ENCODE measurements at regions not wholly inside any gene's neighbourhood (a gene's known extent, or its start where the extent isn't known, plus 50 kb on each side); places are given as distances from the start of the nearest gene placed in this dataset.

DNA sequence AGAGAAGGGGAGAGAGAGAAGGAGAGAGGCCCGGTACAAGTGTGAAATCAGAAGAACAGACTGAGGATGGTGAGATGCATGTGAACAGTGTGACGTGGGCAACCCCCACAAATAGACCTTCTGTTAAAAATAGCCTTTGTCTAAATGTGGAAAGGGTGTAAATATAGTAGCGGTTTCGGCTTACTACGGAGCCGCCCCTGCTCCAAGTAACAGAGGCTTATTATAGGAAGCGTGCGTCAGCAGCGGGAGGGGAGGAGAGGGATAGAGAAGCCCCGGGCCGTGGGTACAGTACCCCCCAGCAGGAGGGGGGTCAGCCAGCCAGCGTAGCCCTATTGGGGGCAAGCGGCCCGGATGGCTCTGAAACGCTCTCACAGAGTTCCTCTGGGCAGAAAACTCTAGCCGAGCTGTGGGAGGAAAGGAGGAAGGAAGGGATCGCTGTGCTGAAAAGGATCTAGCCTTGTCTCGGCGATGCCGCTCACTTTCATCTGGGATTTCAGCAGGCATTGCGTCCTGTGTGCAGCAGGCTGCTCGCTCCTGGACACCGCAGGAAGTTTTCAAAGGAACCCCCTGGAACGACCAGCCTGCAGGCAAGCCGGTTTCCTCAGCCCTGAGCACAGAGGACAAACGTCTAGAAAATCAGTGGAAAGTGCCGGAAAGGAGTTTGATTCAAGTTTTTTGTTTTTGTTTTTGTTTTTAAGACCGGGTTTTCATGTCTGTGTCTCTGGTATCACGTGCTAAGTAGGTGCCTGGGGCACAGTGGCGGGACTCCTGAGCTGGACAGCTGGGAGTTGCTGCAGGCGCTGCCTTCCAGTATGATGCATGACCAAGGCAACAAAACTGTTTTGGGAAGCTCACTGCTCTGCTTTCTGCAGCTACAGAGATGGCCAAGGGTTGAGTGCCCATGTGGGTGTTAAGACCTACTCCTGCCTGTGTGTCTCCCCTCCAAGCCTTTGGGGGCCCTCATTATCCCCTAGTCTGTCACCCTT lies 146.6 kb downstream of the SEC61B start:
- TF ChIP-seq POLR2A (IDR thresholded peaks at IDR 0.05) (no peak), CTCF (IDR thresholded peaks at IDR 0.05) (no peak), POLR2AphosphoS5 (IDR thresholded peaks at IDR 0.05; ENCODE audit: insufficient read depth in 1 of 2, low read depth in 1 of 2) (peak; percentile 79 to 84)

Measured in vagina (tissue), 2 donors.